H1 (cell line): ENCODE measurements at regions not wholly inside any gene's neighbourhood (a gene's known extent, or its start where the extent isn't known, plus 50 kb on each side); places are given as distances from the start of the nearest gene placed in this dataset.

Source experiments
- EZH2 ChIP-seq: fragments of 200-600 bp; sonication (generic); IDR thresholded peaks from 2 replicates; pipeline ENCODE4 v1.7.1; 2012; ENCODE audit warnings: low read depth, mild to moderate bottlenecking, moderate library complexity, low read length, inconsistent platforms; ENCODE audit not compliant: severe bottlenecking
- ZNF274 ChIP-seq: IDR thresholded peaks from 2 replicates; pipeline ENCODE4 v1.7.0; 2012; ENCODE audit warnings: low read length, borderline replicate concordance; ENCODE audit errors: extremely low read depth

DNA sequence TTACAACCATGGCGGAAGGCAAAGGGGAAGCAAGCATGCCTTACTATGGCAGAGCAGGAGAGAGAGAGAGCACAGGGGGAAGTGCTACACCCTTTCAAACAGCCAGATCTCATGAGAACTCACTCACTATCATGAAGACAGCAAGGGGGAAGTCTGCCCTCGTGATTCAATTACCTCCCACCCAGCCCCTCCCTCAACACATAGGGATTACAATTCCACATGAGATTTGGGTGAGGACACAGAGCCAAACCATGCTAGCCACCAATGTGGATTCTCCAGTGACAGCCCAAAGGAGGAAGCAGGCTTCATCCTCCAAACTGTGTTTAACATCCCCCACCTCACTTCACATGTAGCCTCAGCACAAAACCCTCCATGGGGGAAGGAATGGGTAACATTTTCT is 563.7 kb downstream of the CDK5RAP2 start (continued):
- TF ChIP-seq EZH2 (no peak), ZNF274 (no peak)
